Suprapubic skin (tissue), 4 donors: ENCODE measurements at regions not wholly inside any gene's neighbourhood (a gene's known extent, or its start where the extent isn't known, plus 50 kb on each side); places are given as distances from the start of the nearest gene placed in this dataset.

Experiments used
- CTCF ChIP-seq, 2 donors: fragments of 200-600 bp in 1 of 2; fragments of 450-650 bp in 1 of 2; sonication (generic) in 1 of 2; IDR thresholded peaks; one replicate each; pipeline ENCODE4 v1.5.1; 2016 to 2019; ENCODE audit warnings: antibody characterized with exemption in 2 of 2, mild to moderate bottlenecking in 1 of 2, moderate library complexity in 1 of 2
- EP300 ChIP-seq: sonication (generic); formaldehyde crosslinking; IDR thresholded peaks from one replicate; pipeline ENCODE4 v1.6.1; 2017; ENCODE audit warnings: antibody characterized with exemption
- POLR2A ChIP-seq, 2 donors: fragments of 450-650 bp; IDR thresholded peaks; one replicate each; pipeline ENCODE4 v1.6.1; 2017; ENCODE audit warnings: antibody characterized with exemption in 2 of 2, mild to moderate bottlenecking in 2 of 2, moderate library complexity in 2 of 2
- POLR2AphosphoS5 ChIP-seq, 3 donors: sonication (generic); formaldehyde crosslinking; IDR thresholded peaks; one replicate each; pipeline ENCODE4 v1.6.1; 2017; ENCODE audit warnings: antibody characterized with exemption in 3 of 3

- TF ChIP-seq CTCF (IDR thresholded peaks at IDR 0.05) (no peak), POLR2A (IDR thresholded peaks at IDR 0.05) (no peak), POLR2AphosphoS5 (IDR thresholded peaks at IDR 0.05) (no peak), EP300 (no peak)
Observed at GRCh38 chr11:112439614-112440013, 179.0 kb upstream of the PLET1 start.
